HepG2 (cell line): ENCODE measurements at regions not wholly inside any gene's neighbourhood (a gene's known extent, or its start where the extent isn't known, plus 50 kb on each side); places are given as distances from the start of the nearest gene placed in this dataset.

ENCODE experiments used
- ATAC-seq: fragments of 200-7000 bp; cut with Tn5 transposase; 3 replicates; pipeline ENCODE4 v1.9.1; 2020; ENCODE audit warnings: mild to moderate bottlenecking, moderate library complexity
- BruUV-seq: library from RNA; stranded (reverse); fragments of 400-500 nt; replicated peaks from 2 replicates; lab custom pipeline; 2021; lab: Mats Ljungman, UMichigan
- CTCF ChIA-PET: fragments of 300-600 bp; formaldehyde crosslinking; extraction: SDS; loops from one replicate; lab custom pipeline; 2021; ENCODE audit warnings: low total read pairs, inconsistent platforms, low intra/inter-chr PET ratio; lab: Yijun Ruan, JAX
- POLR2A ChIA-PET: fragments of 350-600 bp; sonication (Branson Sonifier 250); formaldehyde crosslinking; loops from one replicate; lab custom pipeline; 2020; ENCODE audit warnings: antibody characterized with exemption, inconsistent platforms; lab: Yijun Ruan, JAX
- DNase-seq: peaks from one replicate; pipeline ENCODE4 v3.0.0-alpha.2; 2015; ENCODE audit warnings: low spot score
- FAIRE-seq: peaks from 3 replicates; lab custom pipeline; 2011; peaks lifted over from hg19 to GRCh38; lab: Jason Lieb, UNC
- H2AFZ ChIP-seq: one replicate; pipeline ENCODE4 v1.6.1; 2011; ENCODE audit warnings: low read length, inconsistent platforms
- H3K27ac ChIP-seq: fragments of 300-600 bp; 3 replicates; pipeline ENCODE4 v1.8.0; 2011; ENCODE audit warnings: mixed run types, mild to moderate bottlenecking, mixed read lengths, low read length, inconsistent platforms; ENCODE audit not compliant: insufficient read depth; ENCODE audit errors: extremely low read length
- H3K27me3 ChIP-seq, 2 experiments: fragments of 200-600 bp in 1 of 2; 2 replicates in 1 of 2; 3 replicates in 1 of 2; pipeline versions ENCODE4 v1.6.0 to v1.8.0; 2011; ENCODE audit warnings: low read length in 2 of 2, mild to moderate bottlenecking in 2 of 2, moderate library complexity in 2 of 2, inconsistent platforms in 1 of 2; ENCODE audit not compliant: insufficient read depth in 2 of 2, control insufficient read depth in 1 of 2
- H3K36me3 ChIP-seq, 2 experiments: fragments of 200-600 bp in 1 of 2; replicated peaks in 1 of 2; 2 replicates in 1 of 2; 3 replicates in 1 of 2; pipeline versions ENCODE4 v1.5.1 to v1.8.0; 2011; ENCODE audit warnings: low read length in 2 of 2, inconsistent platforms in 1 of 2; ENCODE audit not compliant: insufficient read depth in 2 of 2, control insufficient read depth in 1 of 2
- H3K4me1 ChIP-seq: 2 replicates; pipeline ENCODE4 v1.5.1; 2012; ENCODE audit warnings: low read length, inconsistent platforms; ENCODE audit not compliant: insufficient read depth
- H3K4me2 ChIP-seq: 2 replicates; pipeline ENCODE4 v1.6.0; 2011; ENCODE audit warnings: low read depth, low read length, inconsistent platforms
- H3K4me3 ChIP-seq, 3 experiments: fragments of 200-600 bp in 1 of 3; sonication (generic), shearing (Covaris generic) in 1 of 3; replicated peaks in 1 of 3; 2 replicates each; pipeline ENCODE4 v1.5.1; 2011 to 2016; ENCODE audit warnings: low read length in 3 of 3, inconsistent platforms in 2 of 3, low read depth in 2 of 3, mild to moderate bottlenecking in 2 of 3, control low read depth in 1 of 3, mixed read lengths in 1 of 3; ENCODE audit not compliant: insufficient read depth in 1 of 3
- H3K79me2 ChIP-seq: one replicate; pipeline ENCODE4 v1.6.1; 2011; ENCODE audit warnings: low read length, inconsistent platforms; ENCODE audit not compliant: insufficient read depth
- H3K9ac ChIP-seq: 2 replicates; pipeline ENCODE4 v1.6.0; 2011; ENCODE audit warnings: mild to moderate bottlenecking, low read depth, low read length, inconsistent platforms; ENCODE audit not compliant: insufficient read depth
- H3K9me3 ChIP-seq: 2 replicates; pipeline ENCODE4 v1.5.1; 2012; ENCODE audit warnings: mild to moderate bottlenecking, low read length
- H4K20me1 ChIP-seq: 2 replicates; pipeline ENCODE4 v1.6.0; 2011; ENCODE audit warnings: inconsistent platforms, mild to moderate bottlenecking, low read length, moderate library complexity; ENCODE audit not compliant: insufficient read depth
- HDAC6 ChIP-seq: fragments of 200-600 bp; sonication (generic); IDR thresholded peaks from 2 replicates; pipeline ENCODE4 v1.7.0; 2017; ENCODE audit warnings: mild to moderate bottlenecking, antibody characterized with exemption, low read length, low read depth
- KLF13 ChIP-seq: sonication (generic); formaldehyde crosslinking; IDR thresholded peaks from 2 replicates; pipeline ENCODE4 v1.4.0; 2020; ENCODE audit warnings: mild to moderate bottlenecking, missing genetic modification reagents
- MED13 ChIP-seq: sonication (generic); formaldehyde crosslinking; IDR thresholded peaks from 2 replicates; pipeline ENCODE4 v1.5.0; 2020; ENCODE audit warnings: missing genetic modification reagents
- ZNF556 ChIP-seq: sonication (generic); formaldehyde crosslinking; IDR thresholded peaks from 2 replicates; pipeline ENCODE4 v1.4.0; 2020; ENCODE audit warnings: mild to moderate bottlenecking, missing genetic modification reagents, borderline replicate concordance
- in situ Hi-C: cut with HindIII; loops from 2 replicates; pipeline ENCODE4 v1.10.0; 2017; ENCODE audit warnings: low pct_unique_long_range_greater_than_20kb; ENCODE audit not compliant: extremely low pct_ligation_motif_present
- intact Hi-C: fragments of 100-400 bp; cut with micrococcal nuclease; formaldehyde crosslinking; loops from one replicate; pipeline ENCODE4 v1.10.0; 2022; ENCODE audit not compliant: unreplicated experiment
- TF ChIP-seq, protein P1 (sequence below), 2 experiments: sonication (generic) in 1 of 2; formaldehyde crosslinking in 1 of 2; IDR thresholded peaks; 2 replicates each; pipeline versions ENCODE4 v1.5.1 to v1.6.1; 2011 to 2020; ENCODE audit warnings: borderline replicate concordance in 1 of 2, low read depth in 1 of 2, low read length in 1 of 2, mild to moderate bottlenecking in 1 of 2, missing genetic modification reagents in 1 of 2, moderate library complexity in 1 of 2
- TF ChIP-seq, protein P2 (sequence below): sonication (generic); formaldehyde crosslinking; IDR thresholded peaks from 2 replicates; pipeline ENCODE4 v1.4.0; 2020; ENCODE audit warnings: mild to moderate bottlenecking, missing genetic modification reagents

DNA sequence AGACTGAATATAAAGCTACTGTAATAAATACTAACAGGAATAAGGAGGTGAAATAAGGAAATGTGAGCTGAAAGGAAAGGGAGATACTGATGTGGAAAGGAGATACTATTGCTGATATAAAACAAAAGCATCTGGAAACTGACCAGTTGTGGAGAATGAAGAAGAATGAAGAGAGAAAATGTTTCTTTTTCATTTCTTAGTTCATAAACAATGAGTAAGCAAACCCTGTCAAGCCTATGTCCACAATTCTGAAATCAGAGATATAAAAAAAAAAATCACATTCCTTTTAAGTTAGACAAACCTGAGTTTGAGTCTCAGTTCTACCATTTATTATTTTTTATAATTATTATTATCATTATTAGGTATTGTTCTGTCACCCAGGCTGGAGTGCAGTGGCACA, 121.6 kb upstream of the GJE1 start:
- CTCF ChIA-PET = no interaction called here
- no peaks in the 10 kb centered on the region for H3K9me3 ChIP-seq
- peaks cover 2 to 11% of the 10 kb centered on the region in 2 experiments; a peak in 1 of 5 replicates for H3K27me3 ChIP-seq
- no peaks in the 10 kb centered on the region for H3K36me3 ChIP-seq
- no peaks in the 10 kb centered on the region for H4K20me1 ChIP-seq
- H3K27ac ChIP-seq = no peak overlapping the region
- TF ChIP-seq, protein P1, sequence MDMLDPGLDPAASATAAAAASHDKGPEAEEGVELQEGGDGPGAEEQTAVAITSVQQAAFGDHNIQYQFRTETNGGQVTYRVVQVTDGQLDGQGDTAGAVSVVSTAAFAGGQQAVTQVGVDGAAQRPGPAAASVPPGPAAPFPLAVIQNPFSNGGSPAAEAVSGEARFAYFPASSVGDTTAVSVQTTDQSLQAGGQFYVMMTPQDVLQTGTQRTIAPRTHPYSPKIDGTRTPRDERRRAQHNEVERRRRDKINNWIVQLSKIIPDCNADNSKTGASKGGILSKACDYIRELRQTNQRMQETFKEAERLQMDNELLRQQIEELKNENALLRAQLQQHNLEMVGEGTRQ (IDR thresholded peaks at IDR 0.05; ENCODE audit: low read depth, low read length) = no peak
- TF ChIP-seq, protein P1 (CRISPR knock-in tag; IDR thresholded peaks at IDR 0.05; ENCODE audit: borderline replicate concordance) = no peak
- TF ChIP-seq MED13 (CRISPR knock-in tag) (no peak), KLF13 (no peak), ZNF556 (CRISPR knock-in tag) (no peak), HDAC6 (no peak)
- TF ChIP-seq, protein P2, sequence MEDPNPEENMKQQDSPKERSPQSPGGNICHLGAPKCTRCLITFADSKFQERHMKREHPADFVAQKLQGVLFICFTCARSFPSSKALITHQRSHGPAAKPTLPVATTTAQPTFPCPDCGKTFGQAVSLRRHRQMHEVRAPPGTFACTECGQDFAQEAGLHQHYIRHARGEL (CRISPR knock-in tag) = no peak
- TF ChIP-seq, all 625 proteins: peak for 0
- Histone ChIP-seq H3K4me3 (no peak overlapping the region), H3K4me1 (no peaks in the 10 kb centered on the region), H2AFZ (no peak overlapping the region), H3K79me2 (no peaks in the 10 kb centered on the region), H3K9ac (no peak overlapping the region), H3K4me2 (no peak overlapping the region)
- intact Hi-C loops = loop anchor here (10.0 kb wide), 1 partner anchor 1836 kb away; no protein-coding TSS in a partner anchor
- BruUV-seq = no TSS peak
- in situ Hi-C loops = no loop called here
- POLR2A ChIA-PET = no interaction called here
- DNase-seq = no peak
- ATAC-seq = no peak
- FAIRE-seq = no peak
